ENCODE measurements at regions not wholly inside any gene's neighbourhood (a gene's known extent, or its start where the extent isn't known, plus 50 kb on each side); places are given as distances from the start of the nearest gene placed in this dataset.
A peak's percentile ranks its signal among the peaks of the same experiment; 100 is the strongest.

DNA sequence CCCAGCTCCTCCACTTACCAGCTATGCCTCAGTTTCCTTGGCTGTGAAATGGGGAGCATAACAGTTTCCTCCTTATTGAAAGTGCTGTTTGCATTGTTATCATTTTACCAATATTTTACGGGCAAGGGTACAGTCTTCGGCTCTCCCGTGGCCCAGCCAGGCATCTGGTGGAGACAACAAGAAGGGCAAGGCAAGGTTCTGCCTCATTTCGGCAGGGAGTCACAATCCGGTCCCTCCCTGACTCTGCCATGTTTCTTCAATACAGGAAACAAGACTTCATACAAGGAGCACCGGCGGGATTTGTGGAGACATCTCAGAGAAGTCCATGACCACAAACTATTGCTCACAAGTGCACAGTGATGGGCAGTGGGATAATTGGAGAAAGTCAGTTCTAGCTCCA, 174.0 kb downstream of the FGF18 start:
- TF ChIP-seq, protein P1, sequence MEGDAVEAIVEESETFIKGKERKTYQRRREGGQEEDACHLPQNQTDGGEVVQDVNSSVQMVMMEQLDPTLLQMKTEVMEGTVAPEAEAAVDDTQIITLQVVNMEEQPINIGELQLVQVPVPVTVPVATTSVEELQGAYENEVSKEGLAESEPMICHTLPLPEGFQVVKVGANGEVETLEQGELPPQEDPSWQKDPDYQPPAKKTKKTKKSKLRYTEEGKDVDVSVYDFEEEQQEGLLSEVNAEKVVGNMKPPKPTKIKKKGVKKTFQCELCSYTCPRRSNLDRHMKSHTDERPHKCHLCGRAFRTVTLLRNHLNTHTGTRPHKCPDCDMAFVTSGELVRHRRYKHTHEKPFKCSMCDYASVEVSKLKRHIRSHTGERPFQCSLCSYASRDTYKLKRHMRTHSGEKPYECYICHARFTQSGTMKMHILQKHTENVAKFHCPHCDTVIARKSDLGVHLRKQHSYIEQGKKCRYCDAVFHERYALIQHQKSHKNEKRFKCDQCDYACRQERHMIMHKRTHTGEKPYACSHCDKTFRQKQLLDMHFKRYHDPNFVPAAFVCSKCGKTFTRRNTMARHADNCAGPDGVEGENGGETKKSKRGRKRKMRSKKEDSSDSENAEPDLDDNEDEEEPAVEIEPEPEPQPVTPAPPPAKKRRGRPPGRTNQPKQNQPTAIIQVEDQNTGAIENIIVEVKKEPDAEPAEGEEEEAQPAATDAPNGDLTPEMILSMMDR (IDR thresholded peaks at IDR 0.05; ENCODE audit: insufficient read depth, low read length): no peak
- no peak for DNase-seq (ENCODE audit: low read depth)

DNA sequence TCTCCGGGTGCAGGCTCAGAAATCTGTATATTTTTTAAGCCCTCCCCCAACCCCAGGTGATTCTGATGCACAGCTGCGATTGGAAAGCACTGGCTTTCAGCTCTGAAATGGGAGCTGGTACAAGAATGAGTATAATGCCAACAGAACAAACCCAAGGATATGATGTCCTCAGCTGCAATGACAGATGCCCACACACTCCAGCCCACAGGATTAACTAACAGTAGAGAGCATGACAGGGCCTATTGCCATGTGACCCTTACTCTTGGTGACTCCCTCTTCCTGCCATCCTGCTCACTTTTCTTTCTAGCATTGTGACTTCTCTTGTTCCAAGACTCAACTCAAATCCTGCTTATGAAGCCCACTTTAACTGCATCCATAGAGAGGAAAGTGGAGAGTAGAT, 174.5 kb downstream of the FGF18 start:
- DNase-seq (ENCODE audit: low read depth): no peak
- TF ChIP-seq, protein P1 (IDR thresholded peaks at IDR 0.05; ENCODE audit: insufficient read depth, low read length): no peak
- no peak overlapping the region for H3K4me3 ChIP-seq (ENCODE audit: low read depth, low read length)

More for the DNA sequence above, 174.0 kb downstream of the FGF18 start:
- H3K4me3 ChIP-seq (ENCODE audit: low read depth, low read length): no peak overlapping the region

DNA sequence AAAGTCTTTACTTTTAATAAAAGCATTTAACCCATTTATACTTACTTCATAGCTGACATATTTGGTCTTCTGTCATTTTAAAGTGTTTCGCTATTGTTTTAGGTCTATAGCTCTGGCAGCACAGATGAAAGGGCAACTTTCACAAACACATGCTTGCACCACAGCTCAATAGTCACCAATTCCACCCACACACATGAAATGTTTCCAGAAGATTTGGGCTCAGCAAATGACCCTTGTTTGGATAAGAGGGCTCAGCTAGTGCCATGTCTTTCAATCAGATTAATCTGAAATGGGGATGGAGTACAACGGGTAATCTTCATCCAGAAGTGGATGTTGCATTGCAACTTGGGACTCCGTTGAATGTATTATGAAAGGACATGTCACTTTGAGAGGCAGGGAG, 176.0 kb downstream of the FGF18 start:
- no peak overlapping the region for H3K4me3 ChIP-seq (ENCODE audit: low read depth, low read length)
- DNase-seq (ENCODE audit: low read depth): peak; percentile 38
- TF ChIP-seq, protein P1 (IDR thresholded peaks at IDR 0.05; ENCODE audit: insufficient read depth, low read length): no peak

DNA sequence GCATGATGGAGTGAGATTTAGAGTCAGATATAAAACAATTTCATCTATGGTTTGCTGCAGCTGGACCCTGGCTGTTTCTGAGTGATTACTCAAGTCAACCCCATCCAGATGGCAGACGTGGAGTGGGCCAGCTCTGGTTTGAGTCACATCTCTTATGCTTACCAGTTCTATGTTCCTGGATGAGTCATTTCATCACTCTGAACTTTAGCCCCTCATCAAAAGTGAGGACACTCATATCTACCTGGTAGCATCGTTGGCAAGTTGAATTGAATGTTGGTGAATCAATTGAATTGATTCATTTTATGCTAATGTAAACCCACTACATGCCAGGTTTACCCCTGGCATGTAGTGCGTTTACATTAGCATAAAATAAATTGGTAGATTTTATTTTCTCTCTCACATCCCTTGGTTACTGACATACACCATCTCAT, 176.4 kb downstream of the FGF18 start:
- peak; percentile 80 for DNase-seq (ENCODE audit: low read depth)
- H3K4me3 ChIP-seq (ENCODE audit: low read depth, low read length): no peak overlapping the region
- TF ChIP-seq, protein P1 (IDR thresholded peaks at IDR 0.05; ENCODE audit: insufficient read depth, low read length): no peak

DNA sequence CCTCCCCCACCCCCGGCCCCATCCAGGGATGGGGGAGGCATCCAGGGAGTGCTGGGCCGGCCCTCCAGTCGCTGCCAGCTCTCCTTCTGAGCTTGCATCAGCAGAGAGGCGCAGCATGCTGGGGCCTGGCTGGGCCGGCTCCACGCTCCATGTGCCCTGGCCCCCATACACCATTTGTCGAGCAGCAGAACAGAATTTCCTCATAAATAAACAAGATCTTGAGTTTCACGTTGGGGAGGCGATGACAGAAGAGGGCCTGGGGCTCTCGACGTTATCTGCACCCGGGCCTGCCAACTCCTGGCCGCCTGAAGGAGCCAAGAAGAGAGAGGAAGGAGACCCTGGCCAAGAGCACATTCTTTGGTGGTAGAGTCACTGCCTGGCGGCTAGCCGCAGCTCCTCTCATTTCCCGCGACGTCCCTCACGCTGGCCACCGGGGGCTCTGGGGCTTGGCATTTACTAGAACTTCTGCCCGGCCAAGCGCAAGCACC, 177.0 kb downstream of the FGF18 start:
- H3K4me3 ChIP-seq (ENCODE audit: low read depth, low read length): no peak overlapping the region
- TF ChIP-seq, protein P1 (IDR thresholded peaks at IDR 0.05; ENCODE audit: insufficient read depth, low read length): peak; percentile 23
- peak; percentile 97 for DNase-seq (ENCODE audit: low read depth)

DNA sequence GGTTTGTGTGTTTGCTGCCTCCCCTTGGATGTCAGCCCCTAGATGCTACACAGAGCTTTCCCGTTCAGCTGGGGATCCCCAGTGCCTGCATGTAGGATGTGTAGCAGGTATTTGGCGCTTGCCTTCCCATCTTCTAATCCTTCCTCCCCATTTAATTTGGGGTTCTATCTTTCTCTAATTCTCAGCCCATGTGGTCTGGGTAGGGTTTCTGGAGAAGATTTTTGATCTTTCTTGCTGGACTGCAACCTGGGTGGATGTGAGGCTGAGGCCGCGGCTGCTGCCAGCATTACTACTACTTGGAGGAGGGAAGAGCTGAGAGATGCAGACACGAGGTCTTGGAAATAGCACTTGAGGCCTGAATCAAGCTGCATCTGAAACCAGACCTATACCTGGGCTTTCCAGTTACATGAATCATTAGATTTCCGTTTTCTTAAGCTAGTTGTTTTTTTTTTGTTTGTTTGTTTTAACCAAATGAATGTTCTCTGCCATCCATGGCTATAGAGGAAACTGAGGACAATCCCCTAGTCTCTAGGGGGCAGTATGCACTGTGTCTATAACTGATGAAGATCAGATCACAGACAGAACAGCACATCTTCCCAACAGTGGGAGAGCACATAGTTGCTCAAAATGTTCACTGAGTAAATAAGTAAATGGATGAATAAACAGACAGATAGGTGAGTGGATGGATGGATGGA, 178.6 kb downstream of the FGF18 start:
- no peak for DNase-seq (ENCODE audit: low read depth)
- TF ChIP-seq, protein P1 (IDR thresholded peaks at IDR 0.05; ENCODE audit: insufficient read depth, low read length): no peak

More for the DNA sequence above, 178.6 kb downstream of the FGF18 start:
- H3K4me3 ChIP-seq (ENCODE audit: low read depth, low read length): no peak overlapping the region
